ENCODE measurements at regions not wholly inside any gene's neighbourhood (a gene's known extent, or its start where the extent isn't known, plus 50 kb on each side); places are given as distances from the start of the nearest gene placed in this dataset.

DNA sequence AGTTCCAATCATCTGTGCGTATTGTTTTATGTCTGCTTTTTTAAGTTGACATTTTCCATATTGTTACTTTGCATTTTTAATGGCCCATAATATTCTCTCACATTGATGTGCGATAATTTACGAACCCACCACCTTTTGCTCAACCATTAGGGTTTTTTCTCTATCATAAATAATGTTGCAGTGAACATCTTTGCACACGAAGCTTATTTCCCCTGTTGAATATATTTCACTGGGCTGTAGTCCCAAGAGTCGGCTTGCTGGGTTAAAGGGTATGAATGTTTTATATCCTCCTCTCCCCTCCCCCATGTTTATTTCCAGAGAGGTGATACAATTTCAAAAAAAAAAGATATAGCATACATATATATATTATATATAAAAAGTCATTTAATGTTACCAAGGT, 272.7 kb upstream of the RGMA start:
- no peak for DNase-seq (ENCODE audit: low read depth, low spot score)
- peaks cover 51% of the 10 kb centered on the region for H3K9me3 ChIP-seq (ENCODE audit: control insufficient read depth, insufficient read depth, low read length)
- TF ChIP-seq, protein P1, sequence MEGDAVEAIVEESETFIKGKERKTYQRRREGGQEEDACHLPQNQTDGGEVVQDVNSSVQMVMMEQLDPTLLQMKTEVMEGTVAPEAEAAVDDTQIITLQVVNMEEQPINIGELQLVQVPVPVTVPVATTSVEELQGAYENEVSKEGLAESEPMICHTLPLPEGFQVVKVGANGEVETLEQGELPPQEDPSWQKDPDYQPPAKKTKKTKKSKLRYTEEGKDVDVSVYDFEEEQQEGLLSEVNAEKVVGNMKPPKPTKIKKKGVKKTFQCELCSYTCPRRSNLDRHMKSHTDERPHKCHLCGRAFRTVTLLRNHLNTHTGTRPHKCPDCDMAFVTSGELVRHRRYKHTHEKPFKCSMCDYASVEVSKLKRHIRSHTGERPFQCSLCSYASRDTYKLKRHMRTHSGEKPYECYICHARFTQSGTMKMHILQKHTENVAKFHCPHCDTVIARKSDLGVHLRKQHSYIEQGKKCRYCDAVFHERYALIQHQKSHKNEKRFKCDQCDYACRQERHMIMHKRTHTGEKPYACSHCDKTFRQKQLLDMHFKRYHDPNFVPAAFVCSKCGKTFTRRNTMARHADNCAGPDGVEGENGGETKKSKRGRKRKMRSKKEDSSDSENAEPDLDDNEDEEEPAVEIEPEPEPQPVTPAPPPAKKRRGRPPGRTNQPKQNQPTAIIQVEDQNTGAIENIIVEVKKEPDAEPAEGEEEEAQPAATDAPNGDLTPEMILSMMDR (IDR thresholded peaks at IDR 0.05; ENCODE audit: low read depth, low read length) = no peak
- H3K27ac ChIP-seq (ENCODE audit: low read depth, low read length) = no peak overlapping the region
- ChIA-PET POLR2A (no interaction called here), CTCF (no interaction called here)
- H3K4me3 ChIP-seq (ENCODE audit: low read depth, low read length) = no peak overlapping the region
- no peaks in the 10 kb centered on the region for H3K27me3 ChIP-seq (ENCODE audit: control insufficient read depth, insufficient read depth, low read length)

DNA sequence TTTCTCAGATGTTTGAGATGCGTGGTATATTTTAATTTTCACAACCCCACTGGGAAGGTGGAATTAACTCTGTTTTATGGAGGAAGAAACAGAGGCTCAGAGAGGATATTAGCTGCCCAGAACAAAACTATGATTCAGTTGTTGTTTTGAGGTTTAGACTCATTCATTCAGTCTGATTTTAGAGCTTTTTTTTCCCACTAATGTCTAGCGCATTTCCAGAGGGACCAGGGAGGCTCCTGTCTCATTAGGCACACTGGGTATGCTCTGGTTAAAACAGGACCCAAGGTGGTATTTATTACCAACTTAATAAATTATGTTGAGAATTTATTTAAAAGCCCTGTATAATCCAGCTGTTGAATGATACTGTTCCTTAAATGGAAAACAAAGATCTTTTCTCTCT, 272.0 kb upstream of the RGMA start:
- no peak overlapping the region for H3K4me3 ChIP-seq (ENCODE audit: low read depth, low read length)
- no peaks in the 10 kb centered on the region for H3K27me3 ChIP-seq (ENCODE audit: control insufficient read depth, insufficient read depth, low read length)
- CTCF ChIA-PET = no interaction called here
- no peak for DNase-seq (ENCODE audit: low read depth, low spot score)
- H3K9me3 ChIP-seq (ENCODE audit: control insufficient read depth, insufficient read depth, low read length) = peaks cover 54% of the 10 kb centered on the region
- POLR2A ChIA-PET = no interaction called here
- TF ChIP-seq, protein P1 (IDR thresholded peaks at IDR 0.05; ENCODE audit: low read depth, low read length) = no peak
- no peak overlapping the region for H3K27ac ChIP-seq (ENCODE audit: low read depth, low read length)

DNA sequence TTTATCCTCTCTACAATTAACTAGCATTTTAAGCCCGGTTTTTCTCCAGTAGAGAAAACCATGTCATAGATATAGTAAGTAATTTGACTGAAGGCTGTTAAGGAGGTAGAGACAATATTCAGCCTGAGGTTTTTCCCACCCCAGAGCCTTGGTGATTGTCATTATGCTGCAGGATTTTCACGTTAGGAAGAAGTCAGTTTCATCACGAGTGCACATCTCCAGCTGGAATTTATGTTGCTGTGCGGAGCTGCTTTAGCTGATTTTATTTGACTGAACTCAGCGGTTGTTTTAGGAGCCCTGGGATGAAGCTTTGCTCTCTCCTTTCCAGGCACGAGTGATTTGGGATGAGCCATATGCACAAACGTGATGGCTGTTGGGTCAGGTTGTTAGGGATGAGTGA, 271.3 kb upstream of the RGMA start:
- Histone ChIP-seq H3K9me3 (ENCODE audit: control insufficient read depth, insufficient read depth, low read length) (peaks cover 50% of the 10 kb centered on the region), H3K4me3 (ENCODE audit: low read depth, low read length) (no peak overlapping the region), H3K27ac (ENCODE audit: low read depth, low read length) (no peak overlapping the region), H3K27me3 (ENCODE audit: control insufficient read depth, insufficient read depth, low read length) (no peaks in the 10 kb centered on the region)
- DNase-seq (ENCODE audit: low read depth, low spot score) = no peak
- TF ChIP-seq, protein P1 (IDR thresholded peaks at IDR 0.05; ENCODE audit: low read depth, low read length) = no peak
- ChIA-PET CTCF (no interaction called here), POLR2A (no interaction called here)

DNA sequence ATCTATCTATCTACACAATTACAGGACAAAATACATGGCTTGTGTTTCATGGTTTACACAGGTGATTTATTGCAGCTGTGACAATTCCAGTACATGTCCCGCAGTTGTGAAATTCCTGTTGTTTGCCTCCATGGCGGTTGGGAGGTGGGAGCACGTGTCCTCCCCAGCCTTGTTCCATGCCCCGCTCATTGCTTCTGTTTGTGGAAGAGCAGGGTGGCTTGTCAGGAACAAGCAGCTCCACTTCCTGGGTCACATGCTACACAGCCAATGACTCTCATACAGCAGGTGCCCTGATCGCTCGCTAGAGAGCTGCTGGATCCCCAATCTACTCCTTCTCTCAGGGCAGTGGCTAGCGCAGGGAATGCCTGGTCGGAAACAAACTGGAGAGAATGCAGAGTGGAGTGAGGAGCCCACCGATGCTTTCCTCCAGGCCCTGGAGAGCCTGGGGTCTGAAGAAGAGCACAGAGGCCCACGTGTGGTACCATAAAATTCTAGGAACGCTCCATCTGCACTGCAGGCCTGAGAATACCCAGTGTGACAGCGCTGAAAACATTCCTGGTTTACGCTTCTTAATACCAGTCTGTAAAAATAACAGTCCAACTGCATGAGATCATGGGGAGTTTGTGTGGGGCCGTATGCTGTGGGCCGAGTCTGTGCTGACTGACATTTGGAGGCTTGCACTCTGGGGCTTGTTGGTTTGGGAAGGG, 270.6 kb upstream of the RGMA start:
- no peak overlapping the region for H3K4me3 ChIP-seq (ENCODE audit: low read depth, low read length)
- H3K27ac ChIP-seq (ENCODE audit: low read depth, low read length) = no peak overlapping the region
- no peak for DNase-seq (ENCODE audit: low read depth, low spot score)
- no peaks in the 10 kb centered on the region for H3K27me3 ChIP-seq (ENCODE audit: control insufficient read depth, insufficient read depth, low read length)
- H3K9me3 ChIP-seq (ENCODE audit: control insufficient read depth, insufficient read depth, low read length) = peaks cover 47% of the 10 kb centered on the region
- ChIA-PET POLR2A (no interaction called here), CTCF (no interaction called here)
- TF ChIP-seq, protein P1 (IDR thresholded peaks at IDR 0.05; ENCODE audit: low read depth, low read length) = no peak

DNA sequence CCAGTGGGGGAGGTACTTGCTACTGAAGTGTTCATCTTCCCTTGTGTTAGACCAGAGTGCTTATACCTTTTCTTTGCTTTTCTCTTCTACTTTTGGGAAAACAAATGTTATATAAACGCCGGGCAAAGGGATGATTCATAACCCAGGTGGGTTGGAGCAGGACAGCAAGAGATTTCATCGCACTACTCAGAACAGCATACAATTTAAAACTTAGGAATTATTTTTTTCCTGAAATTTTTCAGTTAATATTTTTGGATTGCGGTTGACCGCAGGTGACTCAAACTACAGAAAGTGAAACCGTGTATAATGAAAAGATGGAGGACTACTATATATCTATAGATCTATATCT, 270.0 kb upstream of the RGMA start:
- Histone ChIP-seq H3K9me3 (ENCODE audit: control insufficient read depth, insufficient read depth, low read length) (peaks cover 50% of the 10 kb centered on the region), H3K27me3 (ENCODE audit: control insufficient read depth, insufficient read depth, low read length) (no peaks in the 10 kb centered on the region), H3K27ac (ENCODE audit: low read depth, low read length) (no peak overlapping the region), H3K4me3 (ENCODE audit: low read depth, low read length) (no peak overlapping the region)
- CTCF ChIA-PET = no interaction called here
- DNase-seq (ENCODE audit: low read depth, low spot score) = no peak
- POLR2A ChIA-PET = no interaction called here
- TF ChIP-seq, protein P1 (IDR thresholded peaks at IDR 0.05; ENCODE audit: low read depth, low read length) = no peak

Data from AG04450 (cell line).